Neural cell (in vitro differentiated cells): ENCODE measurements at regions not wholly inside any gene's neighbourhood (a gene's known extent, or its start where the extent isn't known, plus 50 kb on each side); places are given as distances from the start of the nearest gene placed in this dataset.

ENCODE experiments used
- H2AFZ ChIP-seq: fragments of 200-600, 300-800 bp; sonication (generic), shearing (Covaris generic); 2 replicates; pipeline ENCODE4 v1.6.0; 2014; ENCODE audit warnings: low read depth, mild to moderate bottlenecking, antibody characterized with exemption, low read length, moderate library complexity
- H3F3A ChIP-seq: fragments of 200-600 bp; shearing (Covaris generic); 2 replicates; pipeline ENCODE4 v1.6.1; 2016; ENCODE audit warnings: mild to moderate bottlenecking, moderate library complexity, mixed read lengths, antibody characterized with exemption, low read length; ENCODE audit not compliant: insufficient read depth, poor library complexity, severe bottlenecking
- H3K27ac ChIP-seq: fragments of 200-600, 300-800 bp; sonication (generic), shearing (Covaris generic); 2 replicates; pipeline ENCODE4 v1.5.1; 2014; ENCODE audit warnings: mild to moderate bottlenecking, low read length, moderate library complexity
- H3K27me3 ChIP-seq: fragments of 300-800, 200-600 bp; sonication (generic), shearing (Covaris generic); 2 replicates; pipeline ENCODE4 v1.6.0; 2014; ENCODE audit warnings: mild to moderate bottlenecking, low read depth, low read length, moderate library complexity; ENCODE audit not compliant: insufficient read depth
- H3K36me3 ChIP-seq: fragments of 300-800, 200-600 bp; sonication (generic), shearing (Covaris generic); 2 replicates; pipeline ENCODE4 v1.5.1; 2014; ENCODE audit warnings: mild to moderate bottlenecking, antibody characterized with exemption, low read length, moderate library complexity; ENCODE audit not compliant: insufficient read depth
- H3K4me2 ChIP-seq: fragments of 300-800, 200-600 bp; sonication (generic), shearing (Covaris generic); 2 replicates; pipeline ENCODE4 v1.6.0; 2014; ENCODE audit warnings: mild to moderate bottlenecking, low read length
- H3K4me3 ChIP-seq: fragments of 300-800, 200-600 bp; sonication (generic), shearing (Covaris generic); 2 replicates; pipeline ENCODE4 v1.5.1; 2014; ENCODE audit warnings: mild to moderate bottlenecking, low read length, moderate library complexity
- H3K79me2 ChIP-seq: fragments of 200-600 bp; shearing (Covaris generic); replicated peaks from 2 replicates; pipeline ENCODE4 v1.6.0; 2014; ENCODE audit warnings: mild to moderate bottlenecking, low read length, moderate library complexity; ENCODE audit not compliant: insufficient read depth
- H3K9ac ChIP-seq: fragments of 300-800, 200-600 bp; sonication (generic), shearing (Covaris generic); 2 replicates; pipeline ENCODE4 v1.6.1; 2016; ENCODE audit warnings: mild to moderate bottlenecking, low read length, mixed read lengths
- H3K9me2 ChIP-seq: fragments of 200-600 bp; shearing (Covaris generic); 2 replicates; pipeline ENCODE4 v1.6.1; 2016; ENCODE audit warnings: mild to moderate bottlenecking, low read length, mixed read lengths; ENCODE audit not compliant: insufficient read depth
- H3K9me3 ChIP-seq: fragments of 200-600, 300-800 bp; sonication (generic), shearing (Covaris generic); 2 replicates; pipeline ENCODE4 v1.6.1; 2016; ENCODE audit warnings: mild to moderate bottlenecking, mixed run types, low read length, moderate library complexity, mixed read lengths
- H4K20me1 ChIP-seq: fragments of 200-600 bp; shearing (Covaris generic); 2 replicates; pipeline ENCODE4 v1.6.1; 2016; ENCODE audit warnings: mild to moderate bottlenecking, mixed run types; ENCODE audit not compliant: insufficient read depth
- CTCF ChIP-seq: fragments of 450-650 bp; IDR thresholded peaks from 2 replicates; pipeline ENCODE4 v1.5.1; 2014; ENCODE audit warnings: antibody characterized with exemption, mild to moderate bottlenecking, moderate library complexity; ENCODE audit not compliant: poor library complexity, severe bottlenecking
- EP300 ChIP-seq: fragments of 450-650 bp; conservative IDR thresholded peaks from 2 replicates; pipeline ENCODE4 v1.6.1; 2014; ENCODE audit warnings: antibody characterized with exemption, mild to moderate bottlenecking, moderate library complexity; ENCODE audit not compliant: poor library complexity, severe bottlenecking
- EZH2 ChIP-seq: fragments of 200-600, 300-800 bp; shearing (Covaris generic), sonication (generic); IDR thresholded peaks from 2 replicates; pipeline ENCODE4 v1.6.1; 2014; ENCODE audit warnings: antibody characterized with exemption, low read length, borderline replicate concordance, mild to moderate bottlenecking; ENCODE audit not compliant: insufficient read depth, poor library complexity, severe bottlenecking
- MXI1 ChIP-seq: fragments of 450-650 bp; conservative IDR thresholded peaks from 2 replicates; pipeline ENCODE4 v1.6.1; 2014; ENCODE audit warnings: antibody characterized with exemption, mild to moderate bottlenecking; ENCODE audit not compliant: poor library complexity, severe bottlenecking
- POLR2AphosphoS5 ChIP-seq: IDR thresholded peaks from 2 replicates; pipeline ENCODE4 v1.6.1; 2012
- RAD21 ChIP-seq: fragments of 450-650 bp; conservative IDR thresholded peaks from 2 replicates; pipeline ENCODE4 v1.6.1; 2014; ENCODE audit warnings: antibody characterized with exemption, mild to moderate bottlenecking, moderate library complexity
- REST ChIP-seq: IDR thresholded peaks from 2 replicates; pipeline ENCODE4 v1.6.1; 2012; ENCODE audit warnings: borderline replicate concordance
- SMC3 ChIP-seq: fragments of 450-650 bp; conservative IDR thresholded peaks from 2 replicates; pipeline ENCODE4 v1.6.1; 2014; ENCODE audit warnings: antibody characterized with exemption, mild to moderate bottlenecking, moderate library complexity; ENCODE audit not compliant: poor library complexity
- TAF1 ChIP-seq: IDR thresholded peaks from 2 replicates; pipeline ENCODE4 v1.6.1; 2012; ENCODE audit warnings: low read depth

- Histone ChIP-seq H3K27ac (no peak overlapping the region), H3K9ac (no peak overlapping the region)
- no peak for TF ChIP-seq SMC3
- TF ChIP-seq TAF1, result no peak
- TF ChIP-seq REST, result no peak
- TF ChIP-seq EP300, result no peak
- TF ChIP-seq CTCF, result no peak
- TF ChIP-seq POLR2AphosphoS5, result no peak
- no peak for TF ChIP-seq RAD21
- no peak for TF ChIP-seq MXI1
Measured at GRCh38 chr2:2690985-2691384, 359.9 kb upstream of the MYT1L start.

GRCh38 chr2:2689306-2689705 is 358.2 kb upstream of the MYT1L start:
- Histone ChIP-seq H3K27ac (no peak overlapping the region), H3F3A (no peaks in the 10 kb centered on the region)
- TF ChIP-seq MXI1, result no peak
- no peak for TF ChIP-seq TAF1
- no peak for TF ChIP-seq REST
- TF ChIP-seq POLR2AphosphoS5, result no peak
- no peak for TF ChIP-seq SMC3
- TF ChIP-seq CTCF, result no peak
- TF ChIP-seq EP300, result no peak
- TF ChIP-seq RAD21, result no peak
- TF ChIP-seq EZH2, result no peak

More at GRCh38 chr2:2690985-2691384, 359.9 kb upstream of the MYT1L start:
- Histone ChIP-seq H3K4me2 (no peak overlapping the region), H3K9me3 (no peaks in the 10 kb centered on the region), H3K79me2 (no peaks in the 10 kb centered on the region), H3F3A (no peaks in the 10 kb centered on the region), H3K9me2 (no peaks in the 10 kb centered on the region), H4K20me1 (no peaks in the 10 kb centered on the region), H3K4me3 (no peak overlapping the region), H2AFZ (no peak overlapping the region), H3K36me3 (no peaks in the 10 kb centered on the region), H3K27me3 (no peaks in the 10 kb centered on the region)

More at GRCh38 chr2:2689306-2689705, 358.2 kb upstream of the MYT1L start:
- Histone ChIP-seq H3K4me2 (no peak overlapping the region), H3K79me2 (no peaks in the 10 kb centered on the region), H3K4me3 (no peak overlapping the region), H3K9me2 (no peaks in the 10 kb centered on the region), H2AFZ (no peak overlapping the region), H3K9me3 (no peaks in the 10 kb centered on the region), H3K9ac (no peak overlapping the region), H3K36me3 (no peaks in the 10 kb centered on the region), H4K20me1 (no peaks in the 10 kb centered on the region), H3K27me3 (no peaks in the 10 kb centered on the region)
